GM21825 (cell line): ENCODE measurements at regions not wholly inside any gene's neighbourhood (a gene's known extent, or its start where the extent isn't known, plus 50 kb on each side); places are given as distances from the start of the nearest gene placed in this dataset.

Source experiments
- ATAC-seq: cut with Tn5 transposase; IDR thresholded peaks from one replicate; pipeline ENCODE4 v1.9.1; 2021; ENCODE audit warnings: mild to moderate bottlenecking, moderate library complexity; ENCODE audit not compliant: unreplicated experiment

DNA sequence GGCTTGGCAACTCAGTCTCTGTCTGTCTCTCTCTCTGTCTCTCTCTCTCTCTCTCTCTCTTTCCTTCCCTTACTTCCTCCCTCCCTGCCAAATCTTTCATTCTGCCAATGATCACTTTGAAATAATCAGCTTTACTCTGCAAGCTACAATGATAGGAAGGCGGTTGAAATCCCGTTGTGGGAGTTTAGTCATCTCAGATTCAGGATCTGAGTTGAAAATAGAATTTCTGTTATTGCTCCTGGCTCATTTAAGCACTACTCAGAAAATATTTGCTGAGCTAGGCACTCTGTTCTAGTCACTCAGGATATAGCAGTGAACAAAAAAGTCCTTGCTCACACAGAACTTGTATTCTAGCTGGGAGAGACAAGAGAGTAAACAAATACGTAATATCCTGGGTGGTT, 56.3 kb upstream of the DCTD start:
- no peak for ATAC-seq

DNA sequence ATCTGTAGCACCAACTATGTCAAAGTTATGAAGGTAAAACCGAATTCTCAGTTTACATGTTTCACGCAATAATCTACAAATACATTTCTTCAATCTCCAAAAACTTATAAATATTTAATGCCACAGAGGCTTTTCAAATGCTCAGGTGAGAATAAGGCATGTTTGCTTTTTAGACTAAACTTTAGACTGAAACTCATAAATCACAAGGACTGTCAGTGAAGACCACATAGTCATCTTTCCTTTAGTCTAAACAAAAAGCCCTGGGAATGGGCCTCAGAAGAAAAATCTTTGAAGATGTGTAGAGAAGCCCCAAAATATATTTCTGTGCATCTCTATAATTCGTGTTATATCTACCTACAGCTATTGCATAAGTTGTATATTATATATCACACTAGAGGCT, 54.5 kb upstream of the DCTD start:
- no peak for ATAC-seq

DNA sequence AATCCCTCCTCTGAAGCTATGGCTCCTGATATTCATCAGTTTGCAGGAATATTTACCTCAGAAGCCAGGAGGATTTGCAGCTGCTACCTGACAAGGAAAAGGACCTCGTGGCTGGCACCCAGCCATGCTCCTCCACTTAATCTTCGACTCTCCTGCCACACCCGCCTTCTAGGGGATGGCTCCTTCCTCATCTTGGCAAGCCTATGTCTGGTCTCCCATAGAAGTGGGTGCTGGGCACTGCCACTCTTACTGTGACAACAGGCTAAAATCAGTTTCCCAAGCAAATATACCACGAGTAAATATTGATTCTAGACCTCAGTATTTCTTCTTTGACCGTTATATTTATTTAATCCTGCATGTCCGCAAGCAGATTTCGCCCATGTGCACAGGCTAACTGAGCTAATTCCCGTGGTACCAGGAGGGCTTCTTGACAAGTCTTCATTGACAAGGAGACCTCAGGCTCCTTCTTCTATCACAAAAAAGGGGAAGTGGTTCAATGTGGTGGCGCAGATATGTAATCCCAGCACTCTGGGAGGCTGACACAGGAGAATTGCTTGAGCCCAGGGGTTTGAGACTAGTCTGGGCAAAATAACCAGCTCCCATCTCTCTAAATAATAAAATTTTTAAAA, 52.6 kb upstream of the DCTD start:
- peak; percentile 55 for ATAC-seq

DNA sequence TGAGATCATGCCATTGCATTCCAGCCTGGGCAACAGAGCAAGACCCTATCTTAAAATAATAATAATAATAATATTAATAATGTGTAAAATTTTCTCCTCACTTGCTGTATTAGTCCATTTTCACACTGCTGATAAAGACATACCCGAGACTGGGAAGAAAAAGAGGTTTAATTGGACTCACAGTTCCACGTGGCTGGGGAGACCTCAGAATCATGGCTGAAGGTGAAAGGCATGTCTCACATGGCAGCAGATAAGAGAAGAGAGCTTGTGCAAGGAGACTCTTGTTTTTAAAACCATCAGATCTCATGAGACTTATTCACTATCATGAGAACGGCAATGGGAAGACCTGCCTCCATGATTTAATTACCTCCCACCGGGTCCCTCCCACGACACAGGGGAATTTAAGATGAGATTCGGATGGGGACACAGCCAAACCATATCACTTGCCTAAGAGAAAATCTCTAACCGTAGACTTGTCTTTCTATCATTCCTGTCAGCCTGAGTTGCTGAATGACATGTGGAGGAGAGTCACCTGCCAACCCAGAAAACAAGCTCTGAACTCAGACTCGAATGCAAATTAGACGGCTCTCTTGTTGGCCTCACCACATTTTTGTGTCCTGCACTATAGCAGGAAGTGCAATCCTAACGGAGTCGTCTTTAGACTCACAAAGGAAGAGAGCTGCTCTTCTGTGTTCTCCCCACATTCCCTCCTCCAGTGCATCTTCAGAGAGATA, 51.9 kb upstream of the DCTD start:
- peak; percentile 60 for ATAC-seq

DNA sequence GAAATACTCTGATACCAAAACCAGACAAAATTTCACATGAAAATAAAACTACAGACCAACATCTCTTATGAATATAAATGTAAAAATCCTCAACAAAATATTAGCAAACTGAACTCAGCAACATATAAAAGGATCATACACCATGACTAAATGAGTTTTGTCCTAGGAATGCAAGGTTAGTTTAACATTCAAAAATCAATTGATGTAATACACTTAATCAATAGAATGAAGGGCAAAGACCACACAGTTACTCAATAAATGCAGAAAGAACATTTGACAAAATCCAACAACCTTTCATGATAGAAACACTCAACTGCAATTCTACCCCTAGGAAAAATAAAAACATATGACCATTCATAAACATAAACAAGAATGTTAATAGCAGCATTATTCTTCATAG, 50.2 kb upstream of the DCTD start:
- ATAC-seq: no peak
